PC-3 (cell line): ENCODE measurements at regions not wholly inside any gene's neighbourhood (a gene's known extent, or its start where the extent isn't known, plus 50 kb on each side); places are given as distances from the start of the nearest gene placed in this dataset.

Source experiments
- ATAC-seq: fragments of 200-7000 bp; cut with Tn5 transposase; 2 replicates; pipeline ENCODE4 v1.9.1; 2020; ENCODE audit warnings: mild to moderate bottlenecking, moderate library complexity
- BruUV-seq: library from RNA; stranded (reverse); fragments of 400-500 nt; replicated peaks from 2 replicates; lab custom pipeline; 2021; lab: Mats Ljungman, UMichigan
- CTCF ChIA-PET: fragments of 300-600 bp; sonication (Branson Sonifier 250); formaldehyde crosslinking; loops from one replicate; lab custom pipeline; 2022; ENCODE audit warnings: antibody characterized with exemption; lab: Charles Lee
- POLR2A ChIA-PET: fragments of 300-600 bp; sonication (Branson Sonifier 250); formaldehyde crosslinking; loops from one replicate; lab custom pipeline; 2022; ENCODE audit warnings: antibody characterized with exemption; ENCODE audit not compliant: unreplicated experiment; lab: Charles Lee
- DNase-seq: peaks from one replicate; pipeline ENCODE4 v3.0.0-alpha.2; 2015
- H2AFZ ChIP-seq: fragments of 300-600 bp; sonication (generic); 2 replicates; pipeline ENCODE4 v1.6.0; 2016; ENCODE audit warnings: antibody characterized with exemption, low read length
- H3F3A ChIP-seq: fragments of 300-600 bp; sonication (generic); one replicate; pipeline ENCODE4 v1.6.0; 2017; ENCODE audit warnings: antibody characterized with exemption, low read length, control low read depth, mild to moderate bottlenecking; ENCODE audit not compliant: unreplicated experiment
- H3K27ac ChIP-seq: fragments of 300-600 bp; sonication (generic); 2 replicates; pipeline ENCODE4 v1.5.1; 2016; ENCODE audit warnings: mild to moderate bottlenecking, low read length
- H3K27me3 ChIP-seq: fragments of 300-600 bp; sonication (generic); 2 replicates; pipeline ENCODE4 v1.6.1; 2016; ENCODE audit warnings: low read length, mixed read lengths
- H3K36me3 ChIP-seq: fragments of 300-600 bp; sonication (generic); 2 replicates; pipeline ENCODE4 v1.6.1; 2016; ENCODE audit warnings: low read depth, mixed run types, low read length, mixed read lengths
- H3K4me1 ChIP-seq: fragments of 300-600 bp; sonication (generic); 2 replicates; pipeline ENCODE4 v1.5.1; 2016; ENCODE audit warnings: low read length; ENCODE audit not compliant: insufficient read depth
- H3K4me2 ChIP-seq: fragments of 300-600 bp; sonication (generic); 2 replicates; pipeline ENCODE4 v1.6.0; 2016; ENCODE audit warnings: low read length
- H3K4me3 ChIP-seq: fragments of 300-600 bp; sonication (generic); 2 replicates; pipeline ENCODE4 v1.5.1; 2016; ENCODE audit warnings: mild to moderate bottlenecking, low read length, mixed read lengths
- H3K79me2 ChIP-seq: fragments of 300-600 bp; sonication (generic); 2 replicates; pipeline ENCODE4 v1.6.1; 2017; ENCODE audit warnings: low read length, mixed read lengths
- H3K9ac ChIP-seq: fragments of 300-600 bp; sonication (generic); 2 replicates; pipeline ENCODE4 v1.6.0; 2016; ENCODE audit warnings: mild to moderate bottlenecking, low read length
- H3K9me2 ChIP-seq: fragments of 300-600 bp; sonication (generic); replicated peaks from 2 replicates; pipeline ENCODE4 v1.6.1; 2016; ENCODE audit warnings: mixed run types, low read length, mixed read lengths
- H3K9me3 ChIP-seq: fragments of 300-600 bp; sonication (generic); 2 replicates; pipeline ENCODE4 v1.6.1; 2016; ENCODE audit warnings: low read length, mixed read lengths
- H4K20me1 ChIP-seq: fragments of 300-600 bp; sonication (generic); 2 replicates; pipeline ENCODE4 v1.6.1; 2016; ENCODE audit warnings: low read length, mixed read lengths
- CTCF ChIP-seq: fragments of 300-600 bp; sonication (generic); conservative IDR thresholded peaks from 2 replicates; pipeline ENCODE4 v1.5.1; 2017; ENCODE audit warnings: antibody characterized with exemption, low read depth, mild to moderate bottlenecking, low read length
- EZH2 ChIP-seq: fragments of 300-600 bp; sonication (generic); IDR thresholded peaks from one replicate; pipeline ENCODE4 v1.6.1; 2017; ENCODE audit warnings: antibody characterized with exemption, mild to moderate bottlenecking, low read length; ENCODE audit not compliant: unreplicated experiment
- EZH2phosphoT487 ChIP-seq: fragments of 300-600 bp; sonication (generic); IDR thresholded peaks from 2 replicates; pipeline ENCODE4 v1.6.1; 2018; ENCODE audit warnings: mild to moderate bottlenecking, antibody characterized with exemption, low read length, borderline replicate concordance
- intact Hi-C: fragments of 100-400 bp; cut with micrococcal nuclease; formaldehyde crosslinking; loops from 2 replicates; pipeline ENCODE4 v1.9.0; 2023

- H3K9me3 ChIP-seq, result 0 out of 2 replicates have a peak, but pooled peaks cover 4% of the 10 kb centered on the region
- no peak overlapping the region for H3K27ac ChIP-seq
- H3K4me2 ChIP-seq, result no peak overlapping the region
- DNase-seq, result no peak
- intact Hi-C loops, result no loop called here
- BruUV-seq, result no TSS peak
- no peaks in the 10 kb centered on the region for H3F3A ChIP-seq
- CTCF ChIA-PET, result no interaction called here
- no peaks in the 10 kb centered on the region for H3K9me2 ChIP-seq
- no peaks in the 10 kb centered on the region for H3K79me2 ChIP-seq
- TF ChIP-seq EZH2phosphoT487 (no peak), EZH2 (no peak), CTCF (no peak)
- no peak overlapping the region for H3K4me3 ChIP-seq
- no peak overlapping the region for H3K9ac ChIP-seq
- no peaks in the 10 kb centered on the region for H3K4me1 ChIP-seq
- H3K36me3 ChIP-seq, result no peaks in the 10 kb centered on the region
- no peak overlapping the region for H2AFZ ChIP-seq
- H3K27me3 ChIP-seq, result no peaks in the 10 kb centered on the region
- H4K20me1 ChIP-seq, result no peaks in the 10 kb centered on the region
- ATAC-seq, result no peak
- POLR2A ChIA-PET, result no interaction called here
These were observed 64.8 kb upstream of the GOLGA8B start for GRCh38 chr15:34648294-34648631.

DNA sequence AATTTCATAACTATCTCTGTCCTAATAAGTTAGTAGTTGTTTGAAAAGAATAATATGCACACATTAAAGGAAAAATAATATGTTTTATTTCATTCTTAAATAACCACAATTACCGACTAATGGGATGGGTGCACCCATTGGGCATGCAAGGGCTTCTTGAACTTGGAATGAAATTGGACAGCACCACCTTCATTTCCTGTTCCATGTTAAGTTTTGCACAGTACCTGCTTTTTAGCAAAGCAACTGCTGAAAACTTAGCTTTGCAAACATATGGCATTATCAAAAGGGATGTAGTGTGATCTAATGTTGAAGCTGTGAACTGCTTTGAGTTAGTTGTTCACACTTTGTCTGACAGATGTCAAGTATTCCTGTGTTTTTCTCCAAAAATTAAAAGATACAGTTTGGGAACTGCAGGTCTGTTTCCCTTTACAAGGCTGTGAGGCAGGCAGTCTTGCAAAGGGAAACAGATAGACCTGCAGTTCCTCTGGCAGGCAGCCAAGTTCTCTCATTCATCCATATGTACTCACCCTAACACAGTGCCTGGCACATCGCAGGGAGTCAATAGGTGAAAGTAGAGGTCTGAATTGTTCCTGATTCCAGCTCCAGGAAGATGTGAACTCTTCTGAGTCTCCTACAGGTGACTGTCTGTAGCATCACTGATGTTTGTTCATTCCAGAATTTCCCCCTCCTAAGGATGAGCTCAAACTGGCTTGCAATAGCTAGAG is 64.3 kb upstream of the GOLGA8B start:
- CTCF ChIA-PET, result no interaction called here
- no peak overlapping the region for H3K4me3 ChIP-seq
- DNase-seq (no peak), ATAC-seq (no peak)
- no peaks in the 10 kb centered on the region for H3K36me3 ChIP-seq
- no peak overlapping the region for H2AFZ ChIP-seq
- POLR2A ChIA-PET, result no interaction called here
- H3K9me2 ChIP-seq, result no peaks in the 10 kb centered on the region
- H3K27ac ChIP-seq, result no peak overlapping the region
- no peaks in the 10 kb centered on the region for H3F3A ChIP-seq
- no peaks in the 10 kb centered on the region for H3K4me1 ChIP-seq
- TF ChIP-seq EZH2 (no peak), EZH2phosphoT487 (no peak), CTCF (no peak)
- intact Hi-C loops, result no loop called here
- H4K20me1 ChIP-seq, result no peaks in the 10 kb centered on the region
- no TSS peak for BruUV-seq
- H3K27me3 ChIP-seq, result no peaks in the 10 kb centered on the region
- no peaks in the 10 kb centered on the region for H3K79me2 ChIP-seq
- no peak overlapping the region for H3K4me2 ChIP-seq
- H3K9ac ChIP-seq, result no peak overlapping the region
- H3K9me3 ChIP-seq, result 0 out of 2 replicates have a peak, but pooled peaks cover 4% of the 10 kb centered on the region

- Histone ChIP-seq H3K9me2 (no peaks in the 10 kb centered on the region), H2AFZ (no peak overlapping the region), H3K36me3 (no peaks in the 10 kb centered on the region), H3F3A (no peaks in the 10 kb centered on the region), H4K20me1 (no peaks in the 10 kb centered on the region), H3K9me3 (0 out of 2 replicates have a peak, but pooled peaks cover 4% of the 10 kb centered on the region), H3K79me2 (no peaks in the 10 kb centered on the region), H3K27ac (no peak overlapping the region), H3K4me2 (no peak overlapping the region), H3K9ac (no peak overlapping the region), H3K4me3 (no peak overlapping the region), H3K4me1 (no peaks in the 10 kb centered on the region), H3K27me3 (no peaks in the 10 kb centered on the region)
- DNase-seq (no peak), ATAC-seq (no peak)
- ChIA-PET CTCF (no interaction called here), POLR2A (no interaction called here)
- no TSS peak for BruUV-seq
- intact Hi-C loops, result no loop called here
- TF ChIP-seq EZH2 (no peak), EZH2phosphoT487 (no peak), CTCF (no peak)
These were observed 63.5 kb upstream of the GOLGA8B start for GRCh38 chr15:34646918-34647317.
